ENCODE measurements at regions not wholly inside any gene's neighbourhood (a gene's known extent, or its start where the extent isn't known, plus 50 kb on each side); places are given as distances from the start of the nearest gene placed in this dataset.

DNA sequence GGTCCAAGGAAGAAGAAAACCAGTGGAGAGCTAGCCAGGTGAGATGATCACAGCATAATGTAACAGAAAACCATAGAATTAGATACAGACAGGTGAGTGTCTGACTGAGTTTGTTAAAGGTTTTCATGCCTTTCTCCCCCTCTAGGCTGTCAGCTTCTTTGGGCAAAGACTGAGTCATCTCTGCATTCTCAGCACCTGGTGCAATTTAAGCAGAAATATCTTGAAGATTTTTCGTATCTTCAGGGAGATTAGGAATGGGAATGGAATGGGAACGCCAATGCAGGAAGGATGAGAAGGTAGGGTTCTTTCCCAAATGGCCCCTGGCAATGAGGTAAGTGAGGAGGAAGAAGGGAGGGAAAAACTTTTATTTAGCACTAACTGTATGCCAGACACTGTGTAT lies 122.0 kb upstream of the SLC7A14 start:
- peaks cover 10% of the 10 kb centered on the region for H3K9me3 ChIP-seq (ENCODE audit: severe bottlenecking)
- TF ChIP-seq, protein P1, sequence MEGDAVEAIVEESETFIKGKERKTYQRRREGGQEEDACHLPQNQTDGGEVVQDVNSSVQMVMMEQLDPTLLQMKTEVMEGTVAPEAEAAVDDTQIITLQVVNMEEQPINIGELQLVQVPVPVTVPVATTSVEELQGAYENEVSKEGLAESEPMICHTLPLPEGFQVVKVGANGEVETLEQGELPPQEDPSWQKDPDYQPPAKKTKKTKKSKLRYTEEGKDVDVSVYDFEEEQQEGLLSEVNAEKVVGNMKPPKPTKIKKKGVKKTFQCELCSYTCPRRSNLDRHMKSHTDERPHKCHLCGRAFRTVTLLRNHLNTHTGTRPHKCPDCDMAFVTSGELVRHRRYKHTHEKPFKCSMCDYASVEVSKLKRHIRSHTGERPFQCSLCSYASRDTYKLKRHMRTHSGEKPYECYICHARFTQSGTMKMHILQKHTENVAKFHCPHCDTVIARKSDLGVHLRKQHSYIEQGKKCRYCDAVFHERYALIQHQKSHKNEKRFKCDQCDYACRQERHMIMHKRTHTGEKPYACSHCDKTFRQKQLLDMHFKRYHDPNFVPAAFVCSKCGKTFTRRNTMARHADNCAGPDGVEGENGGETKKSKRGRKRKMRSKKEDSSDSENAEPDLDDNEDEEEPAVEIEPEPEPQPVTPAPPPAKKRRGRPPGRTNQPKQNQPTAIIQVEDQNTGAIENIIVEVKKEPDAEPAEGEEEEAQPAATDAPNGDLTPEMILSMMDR (IDR thresholded peaks at IDR 0.05; ENCODE audit: low read depth, low read length) = no peak
- DNase-seq = no peak
- H3K4me3 ChIP-seq (ENCODE audit: low read depth, low read length) = no peak overlapping the region
- H3K36me3 ChIP-seq = no peaks in the 10 kb centered on the region
- no peaks in the 10 kb centered on the region for H3K27me3 ChIP-seq (ENCODE audit: insufficient read depth, low read depth, severe bottlenecking)
- no peak overlapping the region for H3K27ac ChIP-seq

DNA sequence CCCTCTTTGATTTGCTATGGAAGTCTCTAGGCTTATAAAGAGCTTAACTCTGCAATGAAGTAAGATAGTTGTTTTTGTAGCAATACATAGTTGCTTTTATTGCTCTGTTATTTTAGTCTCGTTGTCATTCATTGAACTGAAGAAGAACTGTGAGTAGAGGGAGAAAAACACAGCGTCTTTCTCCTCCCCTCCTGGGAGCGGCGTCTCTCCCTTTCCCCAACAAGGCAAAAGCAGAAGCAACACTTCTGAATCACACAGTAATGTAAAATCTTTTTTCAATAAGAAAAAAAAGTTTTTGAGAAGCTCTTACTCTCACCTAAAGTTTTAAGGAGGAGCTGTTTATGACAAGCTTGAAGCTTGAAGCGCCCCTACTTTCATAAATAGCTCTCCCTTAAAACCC lies 119.3 kb upstream of the SLC7A14 start:
- DNase-seq = no peak
- no peaks in the 10 kb centered on the region for H3K27me3 ChIP-seq (ENCODE audit: insufficient read depth, low read depth, severe bottlenecking)
- peaks cover 8% of the 10 kb centered on the region for H3K9me3 ChIP-seq (ENCODE audit: severe bottlenecking)
- no peak overlapping the region for H3K27ac ChIP-seq
- H3K36me3 ChIP-seq = no peaks in the 10 kb centered on the region
- TF ChIP-seq, protein P1 (IDR thresholded peaks at IDR 0.05; ENCODE audit: low read depth, low read length) = no peak
- H3K4me3 ChIP-seq (ENCODE audit: low read depth, low read length) = no peak overlapping the region

DNA sequence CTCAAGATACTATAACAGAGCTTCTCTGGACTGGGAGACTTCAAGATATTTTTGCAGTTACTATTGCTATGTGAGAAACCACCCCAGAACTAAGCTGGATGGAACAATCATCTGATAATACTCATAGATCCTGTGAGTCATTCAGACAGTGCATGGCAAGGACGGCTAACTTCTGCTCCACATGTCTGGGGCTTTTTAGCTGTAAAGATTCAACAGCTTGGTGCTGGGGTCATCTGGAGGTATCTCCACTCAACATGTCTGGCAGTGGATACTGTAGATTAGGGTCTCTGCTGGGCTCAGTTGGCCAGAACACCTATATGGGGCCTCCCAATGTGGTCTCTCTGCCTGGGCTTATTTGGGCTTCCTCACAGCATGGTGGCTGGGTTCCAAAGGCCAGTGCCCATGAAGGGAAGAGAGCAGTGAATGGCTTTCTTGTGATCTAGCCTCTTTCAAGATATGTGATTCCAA lies 117.3 kb upstream of the SLC7A14 start:
- no peaks in the 10 kb centered on the region for H3K9me3 ChIP-seq (ENCODE audit: severe bottlenecking)
- no peak for DNase-seq
- H3K27ac ChIP-seq = no peak overlapping the region
- no peak overlapping the region for H3K4me3 ChIP-seq (ENCODE audit: low read depth, low read length)
- TF ChIP-seq, protein P1 (IDR thresholded peaks at IDR 0.05; ENCODE audit: low read depth, low read length) = no peak
- H3K36me3 ChIP-seq = no peaks in the 10 kb centered on the region
- no peaks in the 10 kb centered on the region for H3K27me3 ChIP-seq (ENCODE audit: insufficient read depth, low read depth, severe bottlenecking)

DNA sequence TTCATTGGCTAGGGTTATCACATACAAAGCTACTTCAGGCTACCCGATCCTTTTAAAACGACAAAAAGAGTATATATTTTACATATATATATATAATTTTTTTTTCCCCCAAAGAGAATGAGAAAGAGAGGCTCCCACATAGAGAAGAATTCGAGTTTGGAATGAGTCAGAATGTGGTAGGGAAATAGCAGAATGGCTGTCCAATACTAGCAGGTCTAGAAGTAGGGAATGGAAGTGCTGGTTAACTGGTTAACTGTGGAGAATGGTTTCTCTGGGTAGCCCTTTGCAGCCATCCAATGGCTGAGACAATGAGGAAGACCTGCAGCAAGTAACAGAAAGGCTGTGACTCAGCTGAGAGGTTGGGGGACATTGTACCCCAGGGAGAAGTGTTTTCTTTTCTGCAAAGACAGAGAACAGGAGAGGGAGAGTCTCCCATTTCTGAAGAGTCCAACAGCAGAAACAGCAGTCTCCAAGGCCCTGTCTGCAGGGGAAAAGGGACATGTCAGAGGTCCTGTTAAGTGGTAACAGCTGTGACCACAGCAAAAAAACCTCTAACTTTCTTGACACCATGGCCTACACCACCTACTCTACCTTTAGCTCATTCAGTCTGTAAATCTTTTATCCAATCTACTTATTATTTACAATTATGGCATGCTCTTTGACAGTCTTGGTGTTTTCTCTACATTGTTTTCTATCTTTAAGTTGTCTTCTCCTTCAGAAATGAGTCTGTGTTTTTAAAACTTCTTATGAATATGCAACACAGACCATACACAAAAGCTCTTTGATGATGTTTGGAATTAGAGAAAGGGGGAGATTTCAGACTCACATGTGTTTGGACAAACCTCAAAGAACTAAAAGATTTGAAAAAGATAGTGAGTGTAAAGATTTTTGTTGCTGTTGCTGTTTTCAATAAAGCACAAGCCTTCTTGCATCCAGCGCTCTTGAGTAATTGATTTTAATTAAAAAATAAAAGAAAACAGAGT lies 116.1 kb upstream of the SLC7A14 start:
- DNase-seq = no peak

DNA sequence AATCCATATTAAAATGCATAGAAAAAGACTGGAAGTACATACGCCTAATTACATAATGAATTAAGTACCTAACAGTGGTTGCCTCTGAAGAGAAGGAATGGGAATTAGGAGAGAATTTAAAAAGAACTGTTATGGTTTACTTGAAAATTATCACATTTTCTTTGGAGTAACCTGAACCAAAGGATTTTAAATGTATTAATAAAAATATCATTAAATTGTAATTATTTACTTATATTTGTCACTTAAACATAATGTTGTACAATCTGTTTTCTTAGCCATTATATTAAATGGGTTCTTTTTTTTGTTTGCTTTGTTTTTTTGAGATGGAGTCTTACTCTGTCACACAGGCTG lies 114.2 kb upstream of the SLC7A14 start:
- no peak overlapping the region for H3K27ac ChIP-seq

More for the DNA sequence above, 116.1 kb upstream of the SLC7A14 start:
- Histone ChIP-seq H3K27ac (no peak overlapping the region), H3K9me3 (ENCODE audit: severe bottlenecking) (no peaks in the 10 kb centered on the region), H3K4me3 (ENCODE audit: low read depth, low read length) (no peak overlapping the region), H3K36me3 (no peaks in the 10 kb centered on the region), H3K27me3 (ENCODE audit: insufficient read depth, low read depth, severe bottlenecking) (no peaks in the 10 kb centered on the region)
- TF ChIP-seq, protein P1 (IDR thresholded peaks at IDR 0.05; ENCODE audit: low read depth, low read length) = no peak

More for the DNA sequence above, 114.2 kb upstream of the SLC7A14 start:
- Histone ChIP-seq H3K27me3 (ENCODE audit: insufficient read depth, low read depth, severe bottlenecking) (no peaks in the 10 kb centered on the region), H3K4me3 (ENCODE audit: low read depth, low read length) (no peak overlapping the region), H3K9me3 (ENCODE audit: severe bottlenecking) (no peaks in the 10 kb centered on the region), H3K36me3 (no peaks in the 10 kb centered on the region)
- no peak for DNase-seq
- TF ChIP-seq, protein P1 (IDR thresholded peaks at IDR 0.05; ENCODE audit: low read depth, low read length) = no peak

All from WERI-Rb-1 (cell line).